ENCODE measurements at regions not wholly inside any gene's neighbourhood (a gene's known extent, or its start where the extent isn't known, plus 50 kb on each side); places are given as distances from the start of the nearest gene placed in this dataset.

DNA sequence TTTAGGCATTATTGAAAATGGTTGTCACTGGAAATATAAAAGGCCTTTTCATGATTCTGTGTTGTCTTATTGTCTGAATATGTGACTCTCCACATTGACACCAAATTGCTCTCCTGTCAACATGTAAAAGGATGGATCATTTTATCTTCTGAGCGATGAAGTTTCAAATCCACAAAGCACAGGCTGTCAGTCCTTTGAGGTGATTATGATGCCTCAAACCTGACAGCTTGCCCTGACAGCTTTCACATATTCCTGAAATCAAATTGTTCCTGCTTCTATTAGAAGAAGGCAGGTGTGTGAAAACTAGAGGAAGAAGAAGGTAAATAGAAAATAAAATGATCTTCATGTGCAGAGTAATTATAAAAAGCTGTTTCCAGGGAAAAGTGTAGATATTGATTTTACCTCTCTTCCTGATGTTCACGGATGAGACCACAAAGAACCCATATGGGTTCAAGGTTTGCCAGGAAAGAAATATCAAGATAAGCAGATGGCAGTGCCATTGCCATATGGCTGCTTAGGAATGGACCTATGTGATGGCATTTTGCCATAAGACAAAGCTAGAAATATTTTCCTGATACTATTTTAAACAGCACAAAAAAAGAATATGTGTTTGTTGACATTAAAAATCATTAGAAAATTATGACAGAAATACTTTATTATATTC, 1006.3 kb upstream of the AGA start:
- no peak for FAIRE-seq

- FAIRE-seq, result no peak
Observed at GRCh38 chr4:178450614-178451013, 1008.4 kb upstream of the AGA start.

DNA sequence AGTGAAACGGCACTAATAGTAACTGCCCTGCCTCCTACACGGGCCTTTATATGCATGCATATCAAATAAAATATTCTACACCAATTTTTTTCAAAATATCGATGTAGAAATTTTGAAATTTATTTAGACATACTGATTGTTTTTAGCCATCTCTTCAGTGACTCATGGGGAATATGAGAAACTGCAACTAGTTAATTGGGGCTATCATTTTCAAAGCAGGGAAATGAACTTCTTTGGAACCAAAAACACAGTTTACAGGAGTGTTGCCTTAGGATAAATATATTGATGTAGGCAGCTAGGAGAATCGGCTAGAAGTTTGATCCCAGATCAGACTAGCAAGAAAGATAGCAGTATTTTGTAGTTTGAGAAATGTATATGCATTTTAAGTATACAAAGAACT, 1010.8 kb upstream of the AGA start:
- FAIRE-seq, result no peak

DNA sequence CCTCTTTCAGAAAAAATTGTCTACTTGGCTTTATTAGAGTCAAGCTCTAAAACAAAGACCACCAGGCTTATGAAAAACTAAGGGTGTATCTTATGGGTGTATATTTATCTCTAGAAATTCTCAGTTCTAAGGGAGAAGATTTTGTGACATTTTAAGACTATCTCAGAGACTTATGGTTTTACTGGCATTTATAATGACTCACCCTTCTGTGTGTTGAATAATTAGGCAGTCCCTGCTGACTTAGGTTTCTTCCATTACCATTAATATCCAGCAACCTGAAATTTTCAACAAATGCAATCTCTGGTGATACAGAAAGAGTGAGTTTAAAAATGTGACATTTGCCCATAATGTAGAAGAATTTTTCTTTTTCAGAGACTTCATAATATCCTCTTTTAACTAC, 1015.0 kb upstream of the AGA start:
- FAIRE-seq, result no peak

GRCh38 chr4:178462710-178463109, 1020.5 kb upstream of the AGA start:
- no peak for FAIRE-seq

GRCh38 chr4:178463747-178464146, 1021.5 kb upstream of the AGA start:
- FAIRE-seq, result no peak

GRCh38 chr4:178470996-178471784, 1029.0 kb upstream of the AGA start:
- no peak for FAIRE-seq

- FAIRE-seq, result no peak
Observed at GRCh38 chr4:178471994-178472393, 1029.8 kb upstream of the AGA start.

DNA sequence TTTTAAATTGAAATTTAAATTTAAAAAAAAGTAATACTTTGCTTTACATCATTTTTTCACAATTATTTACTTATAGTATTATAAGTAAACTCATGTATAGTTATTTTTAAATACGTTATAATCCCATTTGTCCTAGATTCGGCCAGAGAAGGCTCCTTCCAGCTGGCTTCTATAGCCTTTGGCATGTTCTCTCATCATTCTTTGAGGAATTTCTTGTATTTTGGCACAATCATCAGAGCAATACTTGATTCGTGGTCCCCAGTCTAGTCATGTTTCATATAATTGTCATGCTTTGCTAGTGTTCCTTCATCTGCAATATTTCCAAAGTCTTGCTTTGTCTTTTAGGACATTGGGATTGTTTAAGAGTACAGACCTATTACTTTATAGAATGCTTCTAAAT, 1037.9 kb upstream of the AGA start:
- no peak for FAIRE-seq

DNA sequence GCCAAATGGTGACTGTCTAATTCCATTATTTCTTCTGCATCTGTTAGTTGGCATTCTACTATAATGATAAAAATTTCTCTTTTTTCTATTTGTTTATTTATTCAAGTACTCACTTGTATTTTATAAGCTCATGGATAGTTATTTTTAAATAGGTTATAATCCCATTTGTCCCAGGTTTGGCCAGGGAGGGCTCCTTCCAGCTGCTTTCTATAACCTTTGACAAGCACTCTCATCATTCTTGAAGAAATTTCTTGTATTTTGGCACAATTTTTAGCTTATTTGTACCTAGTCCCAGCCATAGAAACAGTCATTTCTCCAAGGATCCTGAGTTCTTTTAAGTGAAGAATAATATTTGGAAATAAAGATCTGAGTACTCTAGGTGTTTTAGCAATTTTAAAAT, 1038.6 kb upstream of the AGA start:
- FAIRE-seq, result no peak

DNA sequence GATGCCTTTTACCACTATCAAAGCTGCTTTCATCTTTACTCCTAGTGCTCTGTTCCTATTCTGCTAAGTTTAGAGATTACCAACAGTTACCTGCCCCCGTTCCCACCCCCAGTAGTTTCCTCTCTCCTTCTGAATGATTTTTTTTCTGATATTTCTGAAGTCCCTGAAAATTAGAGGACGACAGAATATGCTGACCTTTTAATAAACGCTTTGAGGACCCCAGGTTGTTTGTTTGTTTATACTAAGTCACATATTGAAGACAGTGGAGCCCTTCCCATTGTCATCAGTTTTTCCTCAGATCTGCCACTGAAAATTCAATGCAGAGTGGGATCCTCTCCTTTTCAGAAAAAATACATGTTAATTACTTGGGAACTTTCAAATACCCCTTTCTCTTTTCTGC, 1039.3 kb upstream of the AGA start:
- FAIRE-seq, result no peak

DNA sequence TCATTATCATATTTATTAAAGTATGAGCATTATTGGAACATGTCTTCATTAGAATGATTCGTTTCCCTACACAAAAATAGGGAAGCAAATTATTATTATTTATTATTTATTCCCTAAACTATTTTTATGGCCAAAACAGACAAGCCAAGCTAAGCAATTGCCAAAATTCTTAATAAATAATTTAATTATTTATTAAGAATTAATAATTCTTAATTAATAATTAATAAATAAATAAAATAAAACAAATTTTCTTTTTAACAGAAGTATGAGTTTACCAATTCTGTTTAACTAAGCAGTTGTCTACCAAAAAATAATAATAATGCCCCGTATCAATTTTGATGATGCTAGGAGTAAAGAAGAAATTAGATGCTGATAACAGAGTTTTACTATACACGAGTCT, 1080.8 kb upstream of the AGA start:
- FAIRE-seq, result peak; percentile 45

DNA sequence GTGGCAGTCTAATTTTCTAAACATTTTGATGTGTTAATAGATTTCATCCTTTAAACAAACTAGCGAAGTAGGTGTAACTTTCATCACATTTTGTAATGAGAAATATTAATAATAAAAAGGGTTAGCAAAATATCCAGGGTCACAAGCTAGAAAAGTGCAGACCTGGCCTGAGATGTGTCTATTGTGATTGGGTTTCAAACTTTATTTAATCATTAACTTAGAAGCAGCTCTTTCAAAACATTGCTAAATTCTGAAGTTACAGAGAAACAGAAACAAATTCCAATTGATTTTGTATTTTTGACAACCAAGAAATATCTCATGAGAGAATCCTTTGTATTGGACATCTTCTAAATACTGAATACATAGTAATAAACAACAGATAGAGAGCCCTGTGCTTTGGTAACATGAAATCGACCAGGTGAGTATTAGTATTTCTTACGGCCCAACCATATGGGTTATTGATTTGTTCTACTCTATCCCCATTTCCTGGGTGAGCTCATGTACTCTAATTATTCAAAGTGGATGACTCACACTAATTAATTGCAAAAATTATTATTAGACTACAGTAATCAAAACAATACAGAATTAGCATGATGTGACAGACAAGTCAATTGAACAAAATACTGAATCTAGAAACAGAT, 1093.8 kb upstream of the AGA start:
- no peak for FAIRE-seq

GRCh38 chr4:178553201-178553600, 1111.0 kb upstream of the AGA start:
- no peak for FAIRE-seq

DNA sequence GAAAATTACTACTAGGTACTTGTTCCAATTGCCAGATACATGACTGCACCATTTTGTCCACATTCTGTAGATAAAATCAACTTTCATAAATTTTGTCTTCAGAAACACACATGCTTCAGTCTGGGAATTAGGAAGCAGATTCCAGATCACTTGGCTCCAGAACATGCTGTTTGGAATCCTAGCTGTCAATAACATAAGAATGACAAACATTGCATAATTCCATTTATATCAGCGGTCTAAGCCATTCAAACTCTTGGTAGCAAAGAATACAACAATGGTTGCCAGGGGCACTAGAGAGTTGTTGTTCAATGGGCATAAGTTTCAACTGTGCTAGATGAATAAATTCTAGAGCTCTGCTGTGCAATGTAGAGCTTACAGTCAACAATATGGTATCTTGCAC, 1112.1 kb upstream of the AGA start:
- FAIRE-seq, result no peak

- no peak for FAIRE-seq
Observed at GRCh38 chr4:178556796-178557195, 1114.6 kb upstream of the AGA start.

GRCh38 chr4:178577933-178578332, 1135.7 kb upstream of the AGA start:
- FAIRE-seq, result no peak

DNA sequence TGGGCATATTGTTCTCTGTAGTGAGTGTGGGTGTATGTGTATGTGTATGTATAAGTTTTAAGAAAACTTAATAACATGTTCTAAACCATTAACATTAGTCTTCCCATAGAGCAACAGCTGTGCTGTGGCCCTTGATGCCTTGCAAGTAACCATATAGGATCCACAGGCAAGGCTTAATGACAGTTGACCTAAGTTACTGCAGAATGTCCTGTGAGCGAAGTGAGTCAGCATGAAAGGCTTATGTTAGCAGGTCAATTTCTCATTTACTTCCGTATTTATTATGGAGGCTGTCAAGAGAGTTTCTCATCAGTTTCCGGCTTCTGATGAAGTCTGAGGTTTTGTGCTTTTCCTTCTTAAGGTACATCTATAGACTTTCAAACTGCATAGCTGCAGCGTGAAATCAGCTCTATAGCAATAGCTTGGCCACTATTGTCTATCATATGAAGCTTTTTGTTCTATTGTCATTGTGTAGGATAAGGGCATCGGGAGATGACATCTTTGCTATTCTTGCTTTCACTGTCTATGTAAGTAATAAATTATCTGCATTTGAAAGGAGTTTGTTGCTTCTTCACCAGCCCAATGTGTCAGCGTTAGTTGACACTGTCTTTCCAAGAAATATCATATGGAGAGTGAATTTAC, 1153.4 kb upstream of the AGA start:
- no peak for FAIRE-seq

DNA sequence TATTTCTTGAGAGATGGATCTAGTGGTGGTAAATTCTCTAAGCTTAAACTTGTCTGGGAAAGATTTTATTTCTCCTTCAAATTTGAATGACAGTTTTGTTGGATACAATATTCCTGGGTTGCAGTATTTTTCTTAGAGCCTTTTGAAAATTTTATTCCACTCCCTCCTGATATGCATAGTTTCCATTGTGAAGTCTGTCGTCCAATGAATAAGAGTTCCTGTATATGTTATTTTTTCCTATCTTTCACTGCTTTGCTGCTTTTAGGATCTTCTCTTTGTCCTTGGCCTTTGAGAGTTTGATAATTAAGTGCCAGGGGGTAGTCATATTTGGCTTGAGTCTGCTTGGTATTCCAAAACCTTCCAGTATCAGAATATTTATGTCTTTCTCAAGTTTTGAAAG, 1156.4 kb upstream of the AGA start:
- FAIRE-seq, result no peak

- no peak for FAIRE-seq
Observed at GRCh38 chr4:178599521-178599920, 1157.3 kb upstream of the AGA start.

- no peak for FAIRE-seq
Observed at GRCh38 chr4:178602833-178603232, 1160.6 kb upstream of the AGA start.

GRCh38 chr4:178611062-178611461, 1168.8 kb upstream of the AGA start:
- FAIRE-seq, result no peak

DNA sequence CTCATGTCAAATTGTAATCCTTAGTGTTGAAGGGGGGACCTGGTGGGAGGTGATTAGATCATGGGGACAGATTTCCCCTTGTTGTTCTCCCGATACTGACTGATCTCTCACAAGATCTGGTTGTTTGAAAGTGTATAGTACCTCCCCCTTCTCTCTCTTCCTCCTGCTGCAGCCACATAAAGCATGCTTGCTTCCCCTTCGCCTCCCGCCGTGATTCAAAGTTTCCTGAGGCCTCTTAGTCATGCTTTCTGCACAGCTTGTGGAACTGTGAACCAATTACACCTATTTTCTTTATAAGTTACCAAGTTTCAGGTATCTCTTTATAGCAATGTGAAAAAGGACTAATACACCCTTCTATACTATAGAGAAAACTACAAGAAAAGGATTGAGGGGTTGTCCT, 1170.5 kb upstream of the AGA start:
- FAIRE-seq, result no peak

DNA sequence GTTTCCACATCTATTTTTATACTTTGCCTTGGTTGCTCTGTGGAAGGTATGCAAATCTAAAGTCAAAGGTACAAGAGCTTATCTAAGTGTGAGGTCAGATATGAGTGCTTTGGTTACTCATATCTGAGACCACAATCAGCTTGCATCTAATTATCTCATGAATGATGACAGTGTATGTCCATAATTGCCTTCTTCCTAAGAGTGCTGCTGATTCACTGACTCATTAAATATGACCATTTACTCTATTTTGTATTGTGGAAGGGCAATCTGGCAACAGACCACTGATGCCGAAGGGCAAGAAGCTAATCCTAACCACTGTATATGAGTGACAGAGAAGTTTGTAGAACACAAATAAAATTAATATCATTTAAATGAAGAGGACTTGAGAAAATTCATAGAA, 1190.2 kb upstream of the AGA start:
- no peak for FAIRE-seq

All from G401.6 (cell line).